GM20000 (cell line): ENCODE measurements at regions not wholly inside any gene's neighbourhood (a gene's known extent, or its start where the extent isn't known, plus 50 kb on each side); places are given as distances from the start of the nearest gene placed in this dataset.

Experiments
- DNase-seq: peaks from one replicate; pipeline ENCODE4 v3.0.0; 2012; ENCODE audit warnings: low spot score
- CTCF ChIP-seq: IDR thresholded peaks from 2 replicates; pipeline ENCODE4 v1.5.1; 2012; ENCODE audit warnings: mild to moderate bottlenecking, control low read depth; ENCODE audit errors: extremely low read depth, missing control alignments

GRCh38 chr6:169926617-169927417, 175.4 kb downstream of the ERMARD start:
- DNase-seq: no peak
- no peak for TF ChIP-seq CTCF

GRCh38 chr6:169923468-169924464, 172.3 kb downstream of the ERMARD start:
- DNase-seq: no peak
- no peak for TF ChIP-seq CTCF

- no peak for TF ChIP-seq CTCF
- no peak for DNase-seq
These were observed 170.7 kb downstream of the ERMARD start for GRCh38 chr6:169921853-169922824.

GRCh38 chr6:169921217-169921616, 169.8 kb downstream of the ERMARD start:
- no peak for TF ChIP-seq CTCF
- no peak for DNase-seq

GRCh38 chr6:169920359-169921020, 169.1 kb downstream of the ERMARD start:
- TF ChIP-seq CTCF: no peak
- DNase-seq: no peak

- TF ChIP-seq CTCF: no peak
These were observed 167.6 kb downstream of the ERMARD start for GRCh38 chr6:169918954-169919549.

More at GRCh38 chr6:169918954-169919549, 167.6 kb downstream of the ERMARD start:
- no peak for DNase-seq
